ENCODE measurements at regions not wholly inside any gene's neighbourhood (a gene's known extent, or its start where the extent isn't known, plus 50 kb on each side); places are given as distances from the start of the nearest gene placed in this dataset.

- WGBS, 2 experiments (ENCODE audit: extremely low coverage in 1 of 2, insufficient coverage in 1 of 2, insufficient read length in 1 of 2, insufficient replicate concordance in 2 of 2, low coverage in 1 of 2, low lambda C conversion rate in 2 of 2, missing lambda C conversion rate in 1 of 2): 74% methylated on average over 1 of the region's 1 CpG; no CpG with 5 or more reads in 1 of the 2 experiments
- no peak overlapping the region for H3K4me2 ChIP-seq (ENCODE audit: insufficient read depth in 1 of 2, low read depth in 2 of 2, low read length in 2 of 2)
- no peak overlapping the region for H2BK12ac ChIP-seq (ENCODE audit: low read depth, low read length)
- DNase-seq (ENCODE audit: low read depth in 1 of 2, low spot score in 2 of 2) (no peak), FAIRE-seq (no peak)
- H3K9me3 ChIP-seq (ENCODE audit: insufficient read depth in 2 of 2, low read depth in 1 of 2, low read length in 1 of 2): no peaks in the 10 kb centered on the region
- H3K79me2 ChIP-seq (ENCODE audit: control insufficient read depth in 1 of 2, insufficient read depth in 2 of 2, low read length in 2 of 2): no peaks in the 10 kb centered on the region
- H2BK120ac ChIP-seq (replicated peaks; ENCODE audit: low read depth, low read length): no peak overlapping the region
- H3K14ac ChIP-seq (ENCODE audit: insufficient read length): no peak overlapping the region
- no peak overlapping the region for H4K5ac ChIP-seq (ENCODE audit: insufficient read length, low read depth, low read length)
- no peaks in the 10 kb centered on the region for H3K23me2 ChIP-seq (ENCODE audit: low read depth, low read length)
- H3K27ac ChIP-seq (ENCODE audit: low read depth, low read length): no peak overlapping the region
- ChIA-PET POLR2A (ENCODE audit: partially characterized antibody) (no interaction called here), CTCF (ENCODE audit: partially characterized antibody) (no interaction called here)
- H2AK5ac ChIP-seq (ENCODE audit: low read depth, low read length): no peak overlapping the region
- H2BK15ac ChIP-seq (ENCODE audit: low read length): no peak overlapping the region
- H3K27me3 ChIP-seq (replicated peaks in 1 of 4; ENCODE audit: control insufficient read depth in 3 of 4, extremely low read depth in 1 of 4, insufficient read depth in 3 of 4, low read length in 3 of 4): peaks cover 0 to 1% (median 0%) of the 10 kb centered on the region in 4 experiments; a peak in 1 of 7 replicates
- no peak overlapping the region for H3K4ac ChIP-seq (replicated peaks; ENCODE audit: insufficient read length, low read depth, low read length)
- no peak overlapping the region for H2BK5ac ChIP-seq (ENCODE audit: low read depth, low read length)
- H3K18ac ChIP-seq (ENCODE audit: extremely low read depth, low read length): no peak overlapping the region
- H4K20me1 ChIP-seq (replicated peaks in 1 of 2; ENCODE audit: control insufficient read depth in 1 of 2, insufficient read depth in 2 of 2, low read length in 2 of 2): no peaks in the 10 kb centered on the region
- H3K4me3 ChIP-seq (ENCODE audit: extremely low read depth in 1 of 4, insufficient read depth in 2 of 4, low read depth in 3 of 4, low read length in 4 of 4): no peak overlapping the region
- no peak overlapping the region for H4K8ac ChIP-seq (ENCODE audit: extremely low read depth, insufficient read depth, low read length)
- H3K56ac ChIP-seq (replicated peaks; ENCODE audit: insufficient read length, low read depth, low read length): no peak overlapping the region
- H2BK20ac ChIP-seq (ENCODE audit: low read length): no peak overlapping the region
- no peak overlapping the region for H3K23ac ChIP-seq (ENCODE audit: insufficient read length)
- no peak overlapping the region for H4K91ac ChIP-seq (replicated peaks; ENCODE audit: insufficient read length, low read length)
- no peak overlapping the region for H2AFZ ChIP-seq (ENCODE audit: low read length)
- no peak overlapping the region for H3K9ac ChIP-seq (replicated peaks in 1 of 4; ENCODE audit: extremely low read depth in 1 of 4, low read depth in 3 of 4, low read length in 3 of 4)
- no peaks in the 10 kb centered on the region for H3K4me1 ChIP-seq (replicated peaks in 1 of 4; ENCODE audit: control insufficient read depth in 3 of 4, insufficient read depth in 4 of 4, low read length in 3 of 4)
- H3K36me3 ChIP-seq (ENCODE audit: control insufficient read depth in 2 of 4, insufficient read depth in 4 of 4, low read length in 3 of 4): no peaks in the 10 kb centered on the region
- H3K79me1 ChIP-seq (ENCODE audit: low read depth, low read length): no peaks in the 10 kb centered on the region
- TF ChIP-seq RNF2 (IDR thresholded peaks at IDR 0.05; ENCODE audit: borderline replicate concordance, low read depth, low read length, missing control alignments, poor library complexity, severe bottlenecking): no peak
- TF ChIP-seq NANOG (IDR thresholded peaks at IDR 0.05; ENCODE audit: insufficient read depth, low read depth, low read length, poor library complexity, severe bottlenecking): no peak
- no peak for TF ChIP-seq POLR2AphosphoS5 (IDR thresholded peaks at IDR 0.05; ENCODE audit: low read depth, low read length)
- TF ChIP-seq KDM5A (IDR thresholded peaks at IDR 0.05; ENCODE audit: low read length): no peak
- no peak for TF ChIP-seq E2F6 (IDR thresholded peaks at IDR 0.05)
- TF ChIP-seq RBBP5 (IDR thresholded peaks at IDR 0.05; ENCODE audit: borderline replicate concordance, low read depth, low read length): no peak
- no peak for TF ChIP-seq CHD1 (IDR thresholded peaks at IDR 0.05; ENCODE audit: low read depth, low read length)
- TF ChIP-seq RXRA (IDR thresholded peaks at IDR 0.05; ENCODE audit: insufficient read depth, low read depth, low read length): no peak
- TF ChIP-seq ZNF274 (IDR thresholded peaks at IDR 0.05; ENCODE audit: borderline replicate concordance, extremely low read depth, low read length): no peak
- TF ChIP-seq ATF2 (IDR thresholded peaks at IDR 0.05; ENCODE audit: low read length): no peak
- TF ChIP-seq CBX5 (IDR thresholded peaks at IDR 0.05; ENCODE audit: low read depth, low read length): no peak
These were observed 343.3 kb upstream of the CDH9 start for GRCh38 chr5:27381686-27382085.

Data from H1 (cell line).